ENCODE measurements at regions not wholly inside any gene's neighbourhood (a gene's known extent, or its start where the extent isn't known, plus 50 kb on each side); places are given as distances from the start of the nearest gene placed in this dataset.
"Not testable (repeated sequence)": the region's sequence is repeated elsewhere in the genome, so short reads cannot be mapped to it uniquely, and the experiment has no call there.

GRCh38 chr1:30518186-30518585 is 205.2 kb downstream of the MATN1 start:
- H3K9ac ChIP-seq (ENCODE audit: control insufficient read depth, extremely low read depth, insufficient read depth, low read length): no peak overlapping the region
- TF ChIP-seq CTCF (optimal IDR thresholded peaks at IDR 0.05 in 1 of 3, IDR thresholded peaks at IDR 0.05 in 1 of 3, conservative IDR thresholded peaks at IDR 0.05 in 1 of 3; ENCODE audit: extremely low read depth in 1 of 3, insufficient read depth in 2 of 3, low read length in 3 of 3): no peak
- TF ChIP-seq EZH2 (IDR thresholded peaks at IDR 0.05; ENCODE audit: low read length): no peak
- H2AFZ ChIP-seq (ENCODE audit: control insufficient read depth, low read length): no peak overlapping the region
- H3K9me3 ChIP-seq (ENCODE audit: control insufficient read depth, low read depth, low read length): no peaks in the 10 kb centered on the region
- peaks cover 2% of the 10 kb centered on the region for H3K9me1 ChIP-seq (ENCODE audit: control insufficient read depth, extremely low read depth, insufficient read depth, low read length)
- DNase-seq (ENCODE audit: low read depth, low spot score): no peak
- dilution Hi-C loops (cut with MboI; ENCODE audit: extremely low pct_ligation_motif_present, low sequenced_read_pairs): no loop called here
- no peak overlapping the region for H3K27ac ChIP-seq (ENCODE audit: control insufficient read depth, insufficient read depth, low read length)
- no peaks in the 10 kb centered on the region for H4K20me1 ChIP-seq (ENCODE audit: control insufficient read depth, extremely low read depth, insufficient read depth, low read length)
- H3K79me2 ChIP-seq (ENCODE audit: control insufficient read depth, insufficient read depth, low read length): no peaks in the 10 kb centered on the region
- H3K36me3 ChIP-seq (ENCODE audit: control insufficient read depth in 2 of 2, extremely low read depth in 1 of 2, insufficient read depth in 2 of 2, low read length in 2 of 2): no peaks in the 10 kb centered on the region
- H3K4me3 ChIP-seq (ENCODE audit: control insufficient read depth in 2 of 3, extremely low read depth in 1 of 3, insufficient read depth in 2 of 3, low read depth in 1 of 3, low read length in 3 of 3): no peak overlapping the region
- H3K4me1 ChIP-seq (ENCODE audit: control insufficient read depth, extremely low read depth, insufficient read depth, low read length): peaks cover 27% of the 10 kb centered on the region
- H3K27me3 ChIP-seq (ENCODE audit: control insufficient read depth, extremely low read depth, insufficient read depth, low read length): no peaks in the 10 kb centered on the region
- FAIRE-seq: no peak
- H3K4me2 ChIP-seq (ENCODE audit: control insufficient read depth, extremely low read depth, insufficient read depth, low read depth, low read length): no peak overlapping the region

DNA sequence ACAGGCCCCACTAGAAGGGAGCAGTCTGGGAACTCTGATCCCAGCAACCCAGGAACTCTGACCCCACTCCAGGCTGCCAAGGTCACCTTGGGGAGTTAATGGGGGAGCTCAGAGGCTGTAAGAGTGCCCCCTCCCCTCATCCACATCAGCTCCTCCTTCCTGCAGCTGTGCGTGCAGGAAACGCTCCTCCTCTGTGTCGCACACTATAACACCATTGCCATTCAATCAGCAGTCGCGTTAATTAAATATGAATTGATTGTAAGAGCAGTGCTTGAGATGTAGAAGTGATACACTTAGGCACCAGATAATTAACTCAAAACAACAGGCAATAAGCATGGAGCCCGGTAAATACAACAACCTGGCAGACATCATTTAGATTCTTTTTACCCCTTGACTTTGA is 205.7 kb downstream of the MATN1 start:
- H3K9me1 ChIP-seq (ENCODE audit: control insufficient read depth, extremely low read depth, insufficient read depth, low read length); H3K9ac ChIP-seq (ENCODE audit: control insufficient read depth, extremely low read depth, insufficient read depth, low read length); DNase-seq (ENCODE audit: low read depth, low spot score); H3K27ac ChIP-seq (ENCODE audit: control insufficient read depth, insufficient read depth, low read length); H3K4me2 ChIP-seq (ENCODE audit: control insufficient read depth, extremely low read depth, insufficient read depth, low read depth, low read length); FAIRE-seq; H3K4me3 ChIP-seq (ENCODE audit: control insufficient read depth in 2 of 3, extremely low read depth in 1 of 3, insufficient read depth in 2 of 3, low read depth in 1 of 3, low read length in 3 of 3); H3K27me3 ChIP-seq (ENCODE audit: control insufficient read depth, extremely low read depth, insufficient read depth, low read length); H3K36me3 ChIP-seq (ENCODE audit: control insufficient read depth in 2 of 2, extremely low read depth in 1 of 2, insufficient read depth in 2 of 2, low read length in 2 of 2); H3K79me2 ChIP-seq (ENCODE audit: control insufficient read depth, insufficient read depth, low read length); dilution Hi-C loops (cut with MboI; ENCODE audit: extremely low pct_ligation_motif_present, low sequenced_read_pairs); H4K20me1 ChIP-seq (ENCODE audit: control insufficient read depth, extremely low read depth, insufficient read depth, low read length); H3K9me3 ChIP-seq (ENCODE audit: control insufficient read depth, low read depth, low read length); H2AFZ ChIP-seq (ENCODE audit: control insufficient read depth, low read length): not testable (repeated sequence)
- peaks cover 24% of the 10 kb centered on the region for H3K4me1 ChIP-seq (ENCODE audit: control insufficient read depth, extremely low read depth, insufficient read depth, low read length)

- H3K9me1 ChIP-seq (ENCODE audit: control insufficient read depth, extremely low read depth, insufficient read depth, low read length); H2AFZ ChIP-seq (ENCODE audit: control insufficient read depth, low read length); H3K4me3 ChIP-seq (ENCODE audit: control insufficient read depth in 2 of 3, extremely low read depth in 1 of 3, insufficient read depth in 2 of 3, low read depth in 1 of 3, low read length in 3 of 3); dilution Hi-C loops (cut with MboI; ENCODE audit: extremely low pct_ligation_motif_present, low sequenced_read_pairs); H4K20me1 ChIP-seq (ENCODE audit: control insufficient read depth, extremely low read depth, insufficient read depth, low read length); H3K79me2 ChIP-seq (ENCODE audit: control insufficient read depth, insufficient read depth, low read length); FAIRE-seq; H3K9me3 ChIP-seq (ENCODE audit: control insufficient read depth, low read depth, low read length); DNase-seq (ENCODE audit: low read depth, low spot score); H3K9ac ChIP-seq (ENCODE audit: control insufficient read depth, extremely low read depth, insufficient read depth, low read length); H3K27me3 ChIP-seq (ENCODE audit: control insufficient read depth, extremely low read depth, insufficient read depth, low read length); H3K4me2 ChIP-seq (ENCODE audit: control insufficient read depth, extremely low read depth, insufficient read depth, low read depth, low read length); H3K36me3 ChIP-seq (ENCODE audit: control insufficient read depth in 2 of 2, extremely low read depth in 1 of 2, insufficient read depth in 2 of 2, low read length in 2 of 2); H3K27ac ChIP-seq (ENCODE audit: control insufficient read depth, insufficient read depth, low read length): not testable (repeated sequence)
- peaks cover 24% of the 10 kb centered on the region for H3K4me1 ChIP-seq (ENCODE audit: control insufficient read depth, extremely low read depth, insufficient read depth, low read length)
Measured at GRCh38 chr1:30517241-30517640, 206.1 kb downstream of the MATN1 start.

Measured in keratinocyte (primary cell).